ENCODE measurements at regions not wholly inside any gene's neighbourhood (a gene's known extent, or its start where the extent isn't known, plus 50 kb on each side); places are given as distances from the start of the nearest gene placed in this dataset.

DNA sequence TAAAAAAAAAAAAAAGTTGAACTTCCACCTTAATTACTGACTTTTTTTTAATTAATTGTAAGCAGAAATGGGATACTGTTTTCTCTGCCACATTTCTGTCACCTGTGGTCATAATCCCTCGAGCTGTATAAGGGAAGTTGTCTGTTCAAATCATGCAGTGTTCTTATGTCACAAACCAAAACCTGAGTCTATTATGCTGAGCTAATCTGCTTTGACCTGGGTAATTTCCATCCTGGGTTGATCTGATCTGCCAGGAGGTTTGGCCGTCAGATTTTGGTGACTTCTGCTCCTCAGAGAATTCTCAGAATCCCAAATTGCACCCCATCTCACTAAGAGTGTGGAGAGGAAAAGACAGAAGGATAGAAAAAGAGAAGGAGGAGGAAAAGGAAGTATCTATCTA lies 683.1 kb downstream of the KCTD8 start:
- H3K9me3 Mint-ChIP-seq (ENCODE audit: unreplicated experiment), result no peaks in the 10 kb centered on the region
- H3K4me1 Mint-ChIP-seq (ENCODE audit: unreplicated experiment), result no peaks in the 10 kb centered on the region
- H3K36me3 Mint-ChIP-seq (ENCODE audit: unreplicated experiment), result no peaks in the 10 kb centered on the region
- H3K4me3 Mint-ChIP-seq (ENCODE audit: unreplicated experiment), result no peak overlapping the region
- no peak overlapping the region for H3K27ac Mint-ChIP-seq (ENCODE audit: unreplicated experiment)
- DNase-seq (ENCODE audit: extremely low spot score, unreplicated experiment), result no peak
- TF ChIP-seq, protein P1, sequence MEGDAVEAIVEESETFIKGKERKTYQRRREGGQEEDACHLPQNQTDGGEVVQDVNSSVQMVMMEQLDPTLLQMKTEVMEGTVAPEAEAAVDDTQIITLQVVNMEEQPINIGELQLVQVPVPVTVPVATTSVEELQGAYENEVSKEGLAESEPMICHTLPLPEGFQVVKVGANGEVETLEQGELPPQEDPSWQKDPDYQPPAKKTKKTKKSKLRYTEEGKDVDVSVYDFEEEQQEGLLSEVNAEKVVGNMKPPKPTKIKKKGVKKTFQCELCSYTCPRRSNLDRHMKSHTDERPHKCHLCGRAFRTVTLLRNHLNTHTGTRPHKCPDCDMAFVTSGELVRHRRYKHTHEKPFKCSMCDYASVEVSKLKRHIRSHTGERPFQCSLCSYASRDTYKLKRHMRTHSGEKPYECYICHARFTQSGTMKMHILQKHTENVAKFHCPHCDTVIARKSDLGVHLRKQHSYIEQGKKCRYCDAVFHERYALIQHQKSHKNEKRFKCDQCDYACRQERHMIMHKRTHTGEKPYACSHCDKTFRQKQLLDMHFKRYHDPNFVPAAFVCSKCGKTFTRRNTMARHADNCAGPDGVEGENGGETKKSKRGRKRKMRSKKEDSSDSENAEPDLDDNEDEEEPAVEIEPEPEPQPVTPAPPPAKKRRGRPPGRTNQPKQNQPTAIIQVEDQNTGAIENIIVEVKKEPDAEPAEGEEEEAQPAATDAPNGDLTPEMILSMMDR (IDR thresholded peaks at IDR 0.05), result no peak
- no peaks in the 10 kb centered on the region for H3K27me3 Mint-ChIP-seq (ENCODE audit: unreplicated experiment)

DNA sequence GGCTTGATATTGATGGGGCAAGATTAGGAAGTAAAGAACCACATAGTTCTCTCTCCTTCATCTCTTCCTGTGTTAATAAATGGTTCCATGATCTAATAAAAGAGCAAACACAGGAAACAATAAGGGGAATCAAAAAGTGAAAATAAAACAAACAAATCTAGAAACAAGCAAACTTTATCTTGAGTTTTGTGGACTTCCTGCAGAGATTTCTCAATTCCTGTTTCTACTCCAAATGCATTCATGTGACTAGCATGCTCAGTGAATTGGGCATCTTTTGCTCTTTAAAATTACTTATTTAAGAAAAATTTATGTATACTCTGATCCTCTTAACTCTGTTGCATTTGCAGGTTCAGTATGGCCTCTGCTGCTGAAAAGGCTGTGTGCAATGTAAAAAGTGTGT lies 682.0 kb downstream of the KCTD8 start:
- TF ChIP-seq, protein P1 (IDR thresholded peaks at IDR 0.05), result no peak
- DNase-seq (ENCODE audit: extremely low spot score, unreplicated experiment), result no peak
- H3K4me3 Mint-ChIP-seq (ENCODE audit: unreplicated experiment), result no peak overlapping the region
- H3K27me3 Mint-ChIP-seq (ENCODE audit: unreplicated experiment), result no peaks in the 10 kb centered on the region
- no peaks in the 10 kb centered on the region for H3K9me3 Mint-ChIP-seq (ENCODE audit: unreplicated experiment)
- no peak overlapping the region for H3K27ac Mint-ChIP-seq (ENCODE audit: unreplicated experiment)
- H3K4me1 Mint-ChIP-seq (ENCODE audit: unreplicated experiment), result no peaks in the 10 kb centered on the region
- H3K36me3 Mint-ChIP-seq (ENCODE audit: unreplicated experiment), result no peaks in the 10 kb centered on the region

DNA sequence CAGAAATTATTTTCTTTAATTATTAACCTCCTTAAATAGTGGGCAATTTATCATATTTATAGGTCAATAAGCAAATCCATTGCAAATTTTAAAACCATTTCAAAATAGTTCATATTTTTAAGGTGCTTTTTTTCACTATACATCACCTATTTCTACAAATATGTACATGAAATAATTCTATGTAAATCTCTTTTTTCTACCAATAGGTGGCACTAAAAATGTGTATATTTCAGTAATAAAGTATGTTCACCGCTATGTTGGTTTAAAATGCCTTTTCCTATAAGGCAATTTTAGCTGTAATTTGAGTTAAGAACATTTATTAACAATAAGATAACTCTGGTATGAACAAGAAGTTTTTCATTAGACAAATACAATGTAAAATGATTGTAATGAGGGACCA lies 672.2 kb downstream of the KCTD8 start:
- Mint-ChIP-seq H3K27ac (ENCODE audit: unreplicated experiment) (no peak overlapping the region), H3K36me3 (ENCODE audit: unreplicated experiment) (no peaks in the 10 kb centered on the region), H3K4me3 (ENCODE audit: unreplicated experiment) (no peak overlapping the region), H3K4me1 (ENCODE audit: unreplicated experiment) (no peaks in the 10 kb centered on the region), H3K27me3 (ENCODE audit: unreplicated experiment) (peaks cover 6% of the 10 kb centered on the region), H3K9me3 (ENCODE audit: unreplicated experiment) (no peaks in the 10 kb centered on the region)
- TF ChIP-seq, protein P1 (IDR thresholded peaks at IDR 0.05), result peak; percentile 50
- no peak for DNase-seq (ENCODE audit: extremely low spot score, unreplicated experiment)

DNA sequence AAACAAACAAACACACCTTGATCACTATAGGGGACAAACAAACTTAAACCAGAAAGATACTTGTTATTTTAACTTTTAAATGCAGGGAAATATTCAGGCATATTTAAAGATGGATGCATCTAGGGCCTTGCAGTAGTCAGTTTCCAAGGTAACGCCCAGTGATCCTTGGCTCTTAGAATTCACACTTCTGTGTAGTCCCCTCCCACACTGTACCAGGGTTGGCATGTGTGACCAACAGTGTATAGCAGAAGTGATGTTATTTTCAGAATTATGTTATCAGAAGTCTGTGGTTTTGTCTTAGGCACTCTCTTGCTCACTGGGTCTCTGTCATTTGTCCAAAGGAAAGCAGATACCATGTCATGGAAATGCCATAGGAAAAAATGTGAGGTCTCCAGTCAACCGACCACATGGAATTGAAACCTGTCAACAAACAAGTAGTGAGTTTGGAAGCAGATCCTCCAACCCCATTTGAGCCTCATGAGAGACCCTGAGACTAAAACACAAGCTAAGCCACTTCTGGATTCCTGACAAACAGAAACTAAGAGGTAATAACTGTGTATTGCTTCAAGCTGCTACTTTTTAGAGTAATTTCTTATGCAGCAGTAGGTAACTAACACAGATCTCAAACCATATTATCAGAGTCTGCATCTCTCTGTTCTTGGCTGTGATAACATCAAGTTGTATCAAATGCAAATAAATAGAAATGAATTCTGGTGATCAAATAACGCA lies 670.3 kb downstream of the KCTD8 start:
- TF ChIP-seq, protein P1 (IDR thresholded peaks at IDR 0.05), result no peak

DNA sequence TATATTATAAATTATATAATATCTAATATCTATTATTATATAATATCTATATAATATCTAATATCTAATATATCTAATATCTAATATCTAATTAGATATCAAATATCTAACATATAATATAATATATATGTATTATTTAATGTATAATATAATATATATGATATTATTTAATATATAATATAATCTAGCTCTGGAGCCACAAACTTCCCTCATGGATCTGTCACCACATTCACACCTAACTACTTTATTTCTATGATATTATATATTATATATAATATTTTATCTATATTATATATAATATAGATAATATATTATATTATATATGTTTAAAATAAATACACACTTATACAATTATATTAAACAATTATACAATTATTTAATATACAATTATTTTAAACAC lies 667.5 kb downstream of the KCTD8 start:
- no peak overlapping the region for H3K4me3 Mint-ChIP-seq (ENCODE audit: unreplicated experiment)
- H3K9me3 Mint-ChIP-seq (ENCODE audit: unreplicated experiment), result no peaks in the 10 kb centered on the region
- no peaks in the 10 kb centered on the region for H3K4me1 Mint-ChIP-seq (ENCODE audit: unreplicated experiment)
- peaks cover 6% of the 10 kb centered on the region for H3K27me3 Mint-ChIP-seq (ENCODE audit: unreplicated experiment)
- TF ChIP-seq, protein P1 (IDR thresholded peaks at IDR 0.05), result no peak
- no peaks in the 10 kb centered on the region for H3K36me3 Mint-ChIP-seq (ENCODE audit: unreplicated experiment)
- H3K27ac Mint-ChIP-seq (ENCODE audit: unreplicated experiment), result no peak overlapping the region
- no peak for DNase-seq (ENCODE audit: extremely low spot score, unreplicated experiment)

More for the DNA sequence above, 670.3 kb downstream of the KCTD8 start:
- DNase-seq (ENCODE audit: extremely low spot score, unreplicated experiment), result no peak
- Mint-ChIP-seq H3K9me3 (ENCODE audit: unreplicated experiment) (no peaks in the 10 kb centered on the region), H3K4me3 (ENCODE audit: unreplicated experiment) (no peak overlapping the region), H3K4me1 (ENCODE audit: unreplicated experiment) (no peaks in the 10 kb centered on the region), H3K27ac (ENCODE audit: unreplicated experiment) (no peak overlapping the region), H3K27me3 (ENCODE audit: unreplicated experiment) (peaks cover 6% of the 10 kb centered on the region), H3K36me3 (ENCODE audit: unreplicated experiment) (no peaks in the 10 kb centered on the region)
